HG03378 (cell line): ENCODE measurements at regions not wholly inside any gene's neighbourhood (a gene's known extent, or its start where the extent isn't known, plus 50 kb on each side); places are given as distances from the start of the nearest gene placed in this dataset.
A peak's percentile ranks its signal among the peaks of the same experiment; 100 is the strongest.
"Not testable (repeated sequence)": the region's sequence is repeated elsewhere in the genome, so short reads cannot be mapped to it uniquely, and the experiment has no call there.

Experiments
- ATAC-seq: cut with Tn5 transposase; IDR thresholded peaks from one replicate; pipeline ENCODE4 v1.9.1; 2021; ENCODE audit warnings: mild to moderate bottlenecking, moderate library complexity; ENCODE audit not compliant: unreplicated experiment

DNA sequence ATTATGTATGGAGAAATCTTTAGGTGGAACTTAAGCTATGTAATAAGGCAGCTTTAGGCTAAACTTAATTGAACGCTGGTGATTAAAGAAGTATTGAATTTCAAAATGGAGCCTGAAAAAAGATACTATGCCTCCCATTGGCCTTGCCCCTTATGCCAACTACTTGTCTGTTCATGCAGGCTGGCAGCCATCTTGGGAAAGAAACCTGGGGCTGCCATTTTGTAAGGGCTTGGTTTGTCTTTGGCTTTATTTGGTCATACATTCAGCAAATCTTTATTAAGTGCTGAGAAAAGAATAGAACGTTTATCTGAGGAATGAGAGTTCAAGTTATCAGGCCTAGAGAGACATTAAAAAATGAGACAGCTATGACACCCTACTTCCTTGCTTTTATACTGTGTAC is 231.3 kb downstream of the KCNE4 start:
- no peak for ATAC-seq

DNA sequence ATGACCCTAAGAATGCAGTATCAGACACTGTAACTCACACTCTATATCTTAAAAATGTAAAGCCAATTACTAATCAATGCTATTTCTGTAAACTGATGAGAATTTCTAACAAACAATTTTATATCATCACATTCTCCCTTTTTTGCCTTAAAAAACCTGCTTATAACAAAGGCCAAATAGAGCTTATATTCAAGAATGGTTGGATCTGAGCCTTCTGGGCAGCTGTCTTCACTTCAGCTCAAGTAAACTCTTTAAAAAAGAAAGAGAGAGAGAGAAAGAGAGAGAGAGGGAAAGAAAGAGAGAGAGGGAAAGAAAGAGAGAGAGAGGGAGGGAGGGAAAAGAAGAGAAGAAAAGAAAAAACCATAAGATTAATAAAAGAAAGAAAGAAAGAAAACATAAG is 231.8 kb downstream of the KCNE4 start:
- no peak for ATAC-seq

- no peak for ATAC-seq
Measured at GRCh38 chr2:223285370-223286265, 233.6 kb downstream of the KCNE4 start.

GRCh38 chr2:223294756-223295155 is 242.8 kb downstream of the KCNE4 start:
- ATAC-seq, result no peak

DNA sequence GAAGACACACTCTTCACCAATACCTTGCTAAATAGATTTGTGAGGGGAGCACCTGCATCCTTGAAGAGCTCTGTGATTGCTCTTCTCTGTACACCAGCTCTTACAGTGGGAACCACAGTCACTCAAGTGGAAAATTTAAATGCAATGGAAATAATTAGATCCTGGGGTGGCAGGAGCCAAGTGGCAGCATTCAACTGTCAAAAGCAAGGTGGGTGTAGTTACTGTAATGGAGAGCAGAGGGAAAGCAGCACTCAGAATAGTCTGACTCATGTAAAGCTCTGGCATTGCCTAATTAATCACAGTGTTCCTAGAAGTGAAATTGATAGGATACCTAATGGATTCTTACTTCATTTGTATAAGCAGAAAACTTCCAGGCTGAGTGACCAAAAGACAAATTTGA is 245.8 kb downstream of the KCNE4 start:
- no peak for ATAC-seq

- ATAC-seq, result not testable (repeated sequence)
Measured at GRCh38 chr2:223298329-223298728, 246.3 kb downstream of the KCNE4 start.

DNA sequence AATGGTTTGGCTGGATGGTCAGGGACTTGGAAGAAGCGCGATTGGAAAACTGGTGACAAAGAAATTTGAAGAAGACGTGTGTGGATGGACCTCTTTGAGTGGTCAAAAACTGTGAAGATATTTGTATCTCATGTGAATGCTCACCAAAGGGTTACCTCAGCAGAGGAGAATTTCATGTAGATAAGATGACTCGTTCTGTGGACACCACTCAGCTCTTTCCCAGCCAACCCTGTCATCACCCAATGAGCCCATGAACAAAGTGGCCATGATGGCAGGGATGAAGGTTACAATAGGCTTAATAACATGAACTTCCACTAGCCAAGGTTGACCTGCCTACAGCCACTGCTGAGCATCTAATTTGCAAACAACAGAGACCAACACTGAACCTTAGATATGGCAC is 248.3 kb downstream of the KCNE4 start:
- ATAC-seq, result no peak

DNA sequence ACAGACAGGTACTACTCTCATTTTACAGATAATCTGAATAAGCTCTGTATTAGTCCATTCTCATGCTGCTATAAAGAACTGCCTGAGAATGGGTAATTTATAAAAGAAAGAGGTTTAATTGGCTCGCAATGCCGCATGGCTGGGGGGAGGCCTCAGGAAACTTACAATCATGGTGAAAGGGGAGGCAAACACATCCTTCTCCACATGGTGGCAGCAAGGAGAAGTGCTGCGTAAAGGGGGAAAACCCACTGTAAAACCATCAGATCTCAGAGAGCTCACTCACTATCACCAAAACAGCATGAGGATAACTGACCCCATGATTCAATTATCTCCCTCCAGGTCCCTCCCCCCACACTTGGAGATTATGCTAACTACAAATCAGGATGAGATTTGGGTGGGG is 254.4 kb downstream of the KCNE4 start:
- ATAC-seq, result peak; percentile 88

DNA sequence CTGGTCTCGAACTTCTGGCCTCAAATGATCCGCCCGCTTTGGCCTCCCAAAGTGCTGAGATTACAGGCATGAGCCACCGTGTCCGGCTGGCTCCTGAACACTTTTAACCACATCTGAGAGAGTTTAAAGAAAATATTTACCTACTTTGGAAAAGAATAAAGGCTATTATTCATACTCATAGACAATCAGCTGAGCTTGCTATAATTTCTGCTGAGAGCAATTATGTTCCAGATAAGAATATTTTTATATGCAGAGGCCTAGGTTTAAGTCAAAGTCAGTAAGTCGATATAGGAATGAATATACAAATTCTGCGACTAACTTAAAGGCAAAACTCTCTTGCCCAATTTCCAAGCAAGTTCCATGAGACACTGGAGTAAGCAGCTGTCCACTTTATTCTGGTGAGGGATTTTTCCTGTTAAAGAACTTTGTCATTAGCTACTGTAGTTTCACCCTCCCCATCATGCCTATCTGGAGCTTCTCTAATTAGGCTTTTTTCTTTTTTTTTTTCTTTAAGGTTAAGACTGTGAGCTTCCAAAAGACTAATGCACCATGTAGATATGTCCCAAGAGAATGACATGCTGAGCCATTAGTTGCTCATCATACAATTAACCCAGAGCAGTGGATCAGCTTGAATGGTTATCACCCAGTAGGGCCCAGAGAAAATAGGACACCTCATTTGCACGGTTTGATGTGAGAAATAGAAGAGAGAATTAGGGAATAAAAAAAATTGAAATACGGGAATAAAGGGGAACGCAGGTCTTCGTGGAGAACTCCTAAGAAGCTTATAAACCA is 260.1 kb downstream of the KCNE4 start:
- ATAC-seq, result no peak

DNA sequence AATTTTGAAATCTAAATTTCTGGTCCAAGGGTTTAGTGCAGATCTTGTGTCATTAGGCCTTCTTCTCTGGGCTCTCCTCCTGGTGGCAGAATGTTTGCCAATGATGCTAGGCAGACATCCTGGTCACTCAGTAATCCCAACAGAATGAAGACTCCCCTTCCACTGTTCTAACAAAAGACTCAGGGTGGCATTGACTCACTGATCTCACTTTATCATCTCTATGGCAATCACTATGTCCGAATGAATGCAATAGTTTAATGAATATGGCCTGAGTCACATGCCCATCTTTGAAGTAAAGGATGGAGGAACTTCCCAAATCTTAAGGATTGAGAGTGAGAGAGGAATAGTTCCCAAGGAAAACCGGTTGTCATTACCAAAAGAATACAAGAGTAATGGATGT is 261.1 kb downstream of the KCNE4 start:
- no peak for ATAC-seq

DNA sequence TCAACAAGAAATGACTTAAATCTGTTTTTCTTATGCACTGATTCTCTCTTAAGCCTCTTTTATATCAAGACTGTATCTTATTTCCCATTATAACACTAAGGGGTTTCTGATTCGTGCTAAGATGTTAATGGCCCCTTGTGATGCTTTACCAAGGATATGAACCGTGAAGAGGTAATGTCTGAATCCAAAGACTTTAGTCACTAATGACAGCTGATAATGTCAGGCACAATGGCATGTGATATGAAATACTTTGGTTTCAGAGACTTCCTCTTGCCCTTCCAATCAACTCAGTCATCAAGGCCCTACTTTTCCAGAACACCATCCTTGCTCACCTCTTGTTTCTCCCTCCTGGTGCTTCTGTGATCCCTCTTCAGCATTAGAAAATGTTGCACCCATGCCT is 262.8 kb downstream of the KCNE4 start:
- no peak for ATAC-seq

- no peak for ATAC-seq
Measured at GRCh38 chr2:223315813-223316212, 263.8 kb downstream of the KCNE4 start.

- ATAC-seq, result no peak
Measured at GRCh38 chr2:223316342-223316741, 264.4 kb downstream of the KCNE4 start.

DNA sequence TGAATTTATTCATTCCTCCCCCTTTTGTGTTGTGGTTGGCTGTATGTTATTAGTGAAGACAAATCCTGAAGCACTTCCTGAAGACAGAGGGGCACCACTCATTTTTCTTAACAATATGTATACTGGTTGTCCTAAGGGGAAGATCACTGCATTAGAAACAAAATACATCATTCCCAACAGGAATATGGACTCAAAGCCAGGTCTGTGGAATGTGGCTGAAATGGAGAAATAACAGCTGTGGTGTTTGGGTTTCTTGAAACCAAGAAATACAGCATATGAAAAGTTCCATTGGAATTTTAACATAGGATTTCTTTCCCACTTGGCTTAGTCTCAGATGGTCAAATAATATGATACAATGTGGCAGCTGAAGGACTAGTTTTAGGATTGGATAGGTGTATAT is 267.6 kb downstream of the KCNE4 start:
- ATAC-seq, result no peak

DNA sequence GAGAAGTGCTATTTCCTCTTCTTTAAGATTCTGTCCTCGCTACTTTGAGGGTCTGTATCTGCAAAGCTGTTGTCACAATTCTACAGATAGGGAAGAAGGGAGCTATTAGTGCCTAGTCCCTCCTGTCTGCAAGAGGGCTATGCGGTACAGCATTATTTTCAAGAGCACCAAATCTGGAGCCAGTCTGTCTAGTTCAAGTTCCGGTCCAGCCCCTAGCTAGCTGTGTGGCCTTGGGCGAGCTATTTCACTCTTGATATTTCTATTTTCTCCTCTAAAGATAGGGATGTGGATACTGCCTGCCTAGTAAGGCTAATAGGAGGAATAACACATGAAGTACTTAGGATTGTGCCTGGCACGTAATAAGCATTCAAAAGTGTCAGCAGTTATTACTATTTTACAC is 272.4 kb downstream of the KCNE4 start:
- no peak for ATAC-seq

GRCh38 chr2:223328578-223328977 is 273.6 kb downstream of the SCG2 start:
- no peak for ATAC-seq

- not testable (repeated sequence) for ATAC-seq
Measured at GRCh38 chr2:223330747-223331146, 271.4 kb downstream of the SCG2 start.

DNA sequence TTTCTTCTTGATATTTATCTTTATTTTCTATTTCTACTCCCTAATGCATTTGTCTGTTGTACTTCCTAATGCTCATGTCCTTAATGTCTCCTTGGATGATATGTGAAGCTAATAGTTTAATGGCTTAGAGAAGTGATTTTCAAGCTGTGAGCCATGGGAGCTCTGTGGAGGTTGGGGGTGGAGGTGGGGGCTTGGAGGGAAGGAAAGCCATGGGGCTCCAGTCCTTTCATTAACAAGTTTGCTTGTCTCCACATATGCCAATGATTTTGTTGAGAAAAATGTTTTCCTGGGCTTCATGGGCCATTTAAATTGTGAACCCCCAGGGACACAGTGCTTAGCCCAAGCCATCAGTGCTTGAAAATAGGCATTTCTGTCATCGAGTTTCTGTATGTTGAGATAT is 264.1 kb downstream of the SCG2 start:
- no peak for ATAC-seq

GRCh38 chr2:223357076-223357475 is 245.1 kb downstream of the SCG2 start:
- ATAC-seq, result no peak

GRCh38 chr2:223363085-223363484 is 239.1 kb downstream of the SCG2 start:
- no peak for ATAC-seq

DNA sequence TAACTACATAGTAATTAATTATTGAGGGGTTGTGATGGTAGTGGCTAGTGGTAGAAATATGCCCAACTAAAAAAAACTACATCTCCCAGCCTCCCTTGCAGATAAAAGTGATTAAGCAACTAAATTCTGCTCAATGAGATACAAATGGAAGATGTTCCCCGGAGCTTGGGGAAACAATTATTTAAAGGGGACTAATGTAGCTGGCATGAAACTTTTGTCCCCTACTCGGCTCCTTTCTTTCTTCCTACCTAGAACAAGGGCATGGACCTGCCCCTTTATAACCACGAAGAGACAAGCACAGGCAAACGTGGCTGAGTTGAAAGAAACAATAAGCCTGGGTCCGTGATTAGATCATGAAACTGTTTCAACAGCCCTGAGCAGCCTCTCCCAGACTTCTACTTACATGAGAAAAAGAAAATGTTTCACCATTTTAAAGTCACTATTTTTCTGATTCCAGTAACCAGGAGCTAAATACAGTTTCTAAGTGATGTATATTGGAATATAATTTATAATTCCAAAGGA is 236.9 kb downstream of the SCG2 start:
- no peak for ATAC-seq

GRCh38 chr2:223366566-223366965 is 235.6 kb downstream of the SCG2 start:
- ATAC-seq, result no peak
